ENCODE measurements at regions not wholly inside any gene's neighbourhood (a gene's known extent, or its start where the extent isn't known, plus 50 kb on each side); places are given as distances from the start of the nearest gene placed in this dataset.

DNA sequence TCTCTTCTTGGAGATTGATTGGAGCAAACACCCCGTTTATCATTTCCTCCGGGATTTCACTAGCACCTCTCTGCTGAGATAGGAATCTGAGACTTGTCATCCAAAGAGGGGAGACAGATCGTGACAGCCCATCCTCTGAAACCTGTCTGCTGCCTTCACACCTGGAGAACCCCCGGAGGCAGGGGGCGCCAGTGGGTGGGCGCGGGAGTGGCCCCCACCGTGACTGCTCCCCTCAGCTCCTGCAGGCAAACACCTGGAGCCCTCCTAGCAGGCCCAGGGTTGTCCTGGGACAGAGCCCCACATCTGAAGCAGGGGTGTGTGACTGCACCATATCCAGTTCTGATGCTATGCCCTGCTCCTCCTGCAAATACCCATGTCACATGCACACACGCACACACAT, 209.5 kb upstream of the POU3F1 start:
- TF ChIP-seq YY1 (IDR thresholded peaks at IDR 0.05; ENCODE audit: insufficient read depth, insufficient read length), result no peak
- TF ChIP-seq ZNF274 (IDR thresholded peaks at IDR 0.05; ENCODE audit: low read depth, low read length), result no peak
